ENCODE measurements at regions not wholly inside any gene's neighbourhood (a gene's known extent, or its start where the extent isn't known, plus 50 kb on each side); places are given as distances from the start of the nearest gene placed in this dataset.

DNA sequence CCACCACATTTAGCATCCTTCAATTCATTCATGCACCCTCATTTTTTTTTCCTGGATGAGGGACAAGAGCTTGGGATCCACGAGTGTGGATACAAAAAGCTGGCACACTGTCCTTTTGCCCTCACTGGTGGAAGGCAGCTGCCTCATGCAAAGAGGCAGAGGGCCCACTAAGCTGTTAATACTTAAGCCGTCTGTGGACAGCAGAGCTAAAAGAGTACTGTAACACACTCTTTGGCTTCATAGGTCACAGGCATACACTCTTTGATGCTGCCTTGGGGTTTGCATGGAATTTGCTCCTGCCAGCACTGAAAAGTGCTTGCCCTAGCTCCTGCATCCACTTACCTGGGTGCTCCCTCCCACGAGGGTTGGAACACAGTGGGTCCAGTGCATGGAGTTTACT is 978.4 kb upstream of the SPRY2 start:
- TF ChIP-seq, protein P1, sequence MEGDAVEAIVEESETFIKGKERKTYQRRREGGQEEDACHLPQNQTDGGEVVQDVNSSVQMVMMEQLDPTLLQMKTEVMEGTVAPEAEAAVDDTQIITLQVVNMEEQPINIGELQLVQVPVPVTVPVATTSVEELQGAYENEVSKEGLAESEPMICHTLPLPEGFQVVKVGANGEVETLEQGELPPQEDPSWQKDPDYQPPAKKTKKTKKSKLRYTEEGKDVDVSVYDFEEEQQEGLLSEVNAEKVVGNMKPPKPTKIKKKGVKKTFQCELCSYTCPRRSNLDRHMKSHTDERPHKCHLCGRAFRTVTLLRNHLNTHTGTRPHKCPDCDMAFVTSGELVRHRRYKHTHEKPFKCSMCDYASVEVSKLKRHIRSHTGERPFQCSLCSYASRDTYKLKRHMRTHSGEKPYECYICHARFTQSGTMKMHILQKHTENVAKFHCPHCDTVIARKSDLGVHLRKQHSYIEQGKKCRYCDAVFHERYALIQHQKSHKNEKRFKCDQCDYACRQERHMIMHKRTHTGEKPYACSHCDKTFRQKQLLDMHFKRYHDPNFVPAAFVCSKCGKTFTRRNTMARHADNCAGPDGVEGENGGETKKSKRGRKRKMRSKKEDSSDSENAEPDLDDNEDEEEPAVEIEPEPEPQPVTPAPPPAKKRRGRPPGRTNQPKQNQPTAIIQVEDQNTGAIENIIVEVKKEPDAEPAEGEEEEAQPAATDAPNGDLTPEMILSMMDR (IDR thresholded peaks at IDR 0.05), result no peak
- no peak for TF ChIP-seq POLR2A (IDR thresholded peaks at IDR 0.05)
